Activated naive CD4-positive, alpha-beta T cell (primary cell): ENCODE measurements at regions not wholly inside any gene's neighbourhood (a gene's known extent, or its start where the extent isn't known, plus 50 kb on each side); places are given as distances from the start of the nearest gene placed in this dataset.

Experiments
- DNase-seq, 4 experiments: peaks; one replicate each; lab custom pipeline; 2025; lab: John Stamatoyannopoulos, UW

DNA sequence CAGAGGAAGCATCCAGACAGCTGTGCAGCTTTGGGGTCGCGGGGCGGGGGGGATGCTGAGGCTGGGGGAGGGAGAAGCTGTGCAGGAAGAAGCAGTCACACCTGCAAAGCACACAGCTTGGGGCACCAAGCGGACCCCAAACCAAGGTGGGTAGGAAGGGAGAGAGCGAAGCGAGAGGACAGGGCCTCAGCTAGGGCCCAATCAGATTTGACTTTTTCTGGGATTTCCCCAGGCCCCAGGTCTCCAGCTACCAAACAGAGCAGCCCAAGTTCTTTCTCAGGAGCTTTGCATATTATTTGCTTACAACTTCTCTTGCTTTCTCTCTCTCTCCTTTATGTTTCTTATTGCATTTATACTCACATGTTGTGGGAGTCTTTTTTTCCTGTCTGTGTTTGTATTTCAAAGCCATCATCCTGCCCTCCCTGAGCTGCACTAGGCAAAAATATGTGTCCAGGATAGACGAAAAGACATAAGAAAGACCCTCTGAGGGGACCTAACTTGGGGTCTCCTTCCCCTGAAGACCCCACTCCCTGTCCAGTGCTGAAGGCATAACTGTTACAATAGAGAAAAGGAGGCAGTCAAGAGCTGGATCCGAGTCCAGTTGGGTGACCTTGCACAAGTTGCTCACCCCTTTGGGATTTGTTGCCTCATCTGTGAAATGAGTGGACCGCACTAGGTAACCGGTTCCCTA is 50.6 kb upstream of the SMNDC1 start:
- DNase-seq: no peak

DNA sequence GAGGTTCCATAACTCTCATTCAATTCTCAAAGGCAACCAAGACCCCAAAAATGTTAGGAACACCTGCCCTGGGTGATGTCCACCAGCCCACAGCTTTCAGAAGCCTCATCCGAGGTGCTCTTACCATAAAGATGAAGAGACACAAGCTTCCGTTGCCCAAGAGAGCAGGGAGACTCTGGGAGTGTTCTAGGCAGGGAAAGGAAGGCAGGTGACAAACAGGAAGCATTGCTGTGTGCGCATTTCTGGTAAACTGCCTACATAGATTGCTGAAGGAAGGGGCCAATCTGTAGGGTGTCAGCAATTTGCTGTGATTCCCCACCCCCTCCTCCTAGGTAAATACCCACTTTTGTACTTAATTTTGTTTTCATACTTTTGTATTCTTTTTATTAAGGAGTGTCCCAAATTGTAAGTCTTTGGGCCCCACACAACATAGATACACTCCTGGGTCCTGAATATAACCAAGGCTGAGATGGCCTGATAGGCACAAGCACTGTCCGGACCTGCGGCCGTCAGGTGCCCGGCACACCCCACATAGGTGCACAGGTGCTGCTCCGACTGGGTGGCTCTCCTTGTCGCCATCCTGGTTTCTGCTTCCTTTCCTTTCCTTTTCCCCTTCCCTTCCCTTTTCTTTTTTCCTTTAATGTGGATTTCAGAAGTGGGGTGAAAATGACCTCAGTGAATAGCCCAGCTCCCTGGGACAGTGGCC is 51.4 kb upstream of the SMNDC1 start:
- DNase-seq: no peak

DNA sequence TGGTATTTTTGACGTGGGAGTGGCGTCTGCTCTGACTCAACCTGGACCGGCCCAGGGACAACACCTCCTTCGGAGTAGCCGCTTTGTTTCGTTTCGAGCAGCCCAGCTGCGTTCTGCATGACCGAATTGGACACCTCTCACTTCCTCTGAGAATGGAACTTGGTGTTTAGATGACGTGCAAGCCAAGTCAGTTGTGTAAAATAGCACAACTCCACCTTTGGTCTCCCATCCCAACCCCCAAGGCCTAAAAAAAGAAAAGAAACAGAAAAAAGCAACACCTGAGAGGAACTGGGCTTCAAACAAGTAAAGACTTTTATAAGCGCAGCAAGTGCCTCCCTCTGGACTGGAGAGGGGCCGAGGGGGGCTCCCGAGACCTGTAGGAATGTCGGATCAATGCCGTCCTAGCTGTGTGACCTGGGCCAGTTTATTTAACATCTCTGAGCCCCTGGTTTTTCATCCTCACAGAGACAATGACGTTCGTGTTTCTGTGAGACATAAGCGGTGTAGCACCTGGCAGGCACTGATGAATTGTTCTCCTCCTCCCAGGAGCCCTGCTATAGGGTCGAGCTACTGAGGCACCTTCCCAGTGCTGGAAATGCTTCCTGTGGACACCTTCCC is 52.0 kb upstream of the SMNDC1 start:
- peak in 2 of 4 experiments; percentile 7 to 9 for DNase-seq

DNA sequence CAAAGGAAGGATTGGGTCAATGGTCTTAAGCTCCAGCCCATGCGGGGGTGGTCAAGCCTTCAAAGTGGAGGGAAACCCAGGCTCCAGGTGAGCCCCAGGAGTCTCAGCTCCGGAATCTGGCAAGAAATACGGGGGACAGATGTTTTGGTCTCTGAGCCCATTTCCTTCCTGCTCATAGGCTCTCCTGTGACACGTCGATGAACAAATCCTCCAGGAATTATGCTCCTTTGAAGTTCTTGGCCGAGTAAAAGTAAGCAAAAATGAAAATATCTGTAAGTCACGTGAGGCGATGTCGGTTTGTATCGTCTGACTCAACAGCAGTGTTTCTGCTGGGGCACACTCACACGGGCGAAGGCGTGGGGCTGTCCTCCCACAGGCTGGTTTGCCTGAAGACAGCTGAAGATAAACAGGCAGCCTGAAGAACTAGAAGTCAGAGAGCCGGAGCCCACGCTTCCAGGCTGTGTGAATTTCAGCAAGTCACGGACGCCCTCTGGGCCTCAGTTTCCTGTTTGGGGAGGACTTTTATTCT is 52.6 kb upstream of the SMNDC1 start:
- DNase-seq: peak in 2 of 4 experiments; percentile 4 to 11

DNA sequence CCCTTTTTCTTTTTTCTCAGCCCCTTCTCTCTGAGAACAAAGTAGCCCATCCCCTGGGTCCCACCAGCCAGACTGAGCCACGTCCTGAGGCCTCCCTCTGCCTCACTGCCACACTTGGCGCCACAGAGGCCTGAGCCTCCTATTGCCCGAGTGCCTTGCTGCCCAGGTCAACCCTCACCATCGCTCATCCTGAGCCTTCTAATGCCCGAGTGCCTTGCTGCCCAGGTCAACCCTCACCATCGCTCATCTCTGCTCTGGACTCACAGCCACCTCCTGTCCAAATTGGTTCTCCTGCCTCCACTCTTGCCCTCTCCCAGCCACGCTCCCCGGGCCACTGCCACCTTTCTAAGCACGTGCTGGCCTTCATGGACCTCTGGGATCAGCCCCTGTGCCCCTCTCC is 53.2 kb upstream of the SMNDC1 start:
- no peak for DNase-seq

DNA sequence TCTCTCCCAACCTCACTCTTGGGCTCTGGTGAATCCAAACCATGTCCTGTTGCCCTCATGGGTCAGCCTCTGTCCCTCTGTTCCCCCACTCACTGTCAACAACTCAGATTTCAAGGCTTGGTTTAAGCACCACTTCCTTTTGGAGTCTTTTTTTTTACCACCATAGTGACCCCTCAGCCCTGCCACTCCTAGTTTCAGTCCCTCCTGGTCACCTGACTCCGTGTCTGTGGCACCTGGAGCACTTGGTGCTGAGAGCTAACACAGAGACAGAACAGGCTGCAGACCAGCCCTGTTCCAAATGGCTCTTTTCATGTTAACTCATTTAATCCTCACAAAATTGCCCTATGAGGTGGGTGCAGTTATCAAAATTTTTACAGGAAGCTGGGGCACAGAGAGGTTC is 53.6 kb upstream of the SMNDC1 start:
- no peak for DNase-seq

DNA sequence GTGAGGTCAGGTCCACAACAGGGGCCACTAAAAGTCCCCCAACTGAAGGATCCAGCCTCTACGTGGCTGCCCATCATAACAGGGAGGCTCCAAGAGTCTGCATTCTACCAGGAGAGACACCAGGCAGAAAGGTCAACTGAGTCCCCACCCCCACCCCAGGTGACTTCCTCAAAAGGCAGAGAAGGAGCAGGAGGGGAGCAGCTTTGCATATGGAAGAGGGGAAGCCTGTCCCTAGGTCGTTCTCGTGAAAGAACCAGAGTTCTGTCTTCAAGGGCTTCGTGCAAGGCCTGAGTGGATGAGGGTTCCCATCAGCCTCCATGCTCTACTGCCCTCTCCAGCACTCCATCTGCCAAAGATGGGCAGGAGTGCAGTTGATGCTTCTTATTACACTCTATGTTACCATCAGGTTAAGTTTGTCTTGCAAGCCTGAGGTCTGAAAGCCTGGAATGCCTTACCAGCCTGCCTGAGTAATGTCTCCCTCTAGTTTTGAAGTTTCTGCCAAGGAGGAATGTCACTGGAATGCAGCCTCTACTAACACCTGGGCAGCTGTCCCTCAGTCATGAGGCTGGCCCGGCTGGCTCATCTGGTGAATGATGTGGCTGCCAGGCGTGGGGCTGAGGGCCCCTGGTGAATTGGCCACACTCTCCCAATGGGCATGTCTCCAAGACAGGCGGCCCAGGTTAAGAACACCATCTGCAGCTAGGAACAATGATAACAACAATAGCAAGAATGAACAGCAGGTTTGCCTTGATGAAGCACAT is 54.3 kb upstream of the SMNDC1 start:
- DNase-seq: no peak

DNA sequence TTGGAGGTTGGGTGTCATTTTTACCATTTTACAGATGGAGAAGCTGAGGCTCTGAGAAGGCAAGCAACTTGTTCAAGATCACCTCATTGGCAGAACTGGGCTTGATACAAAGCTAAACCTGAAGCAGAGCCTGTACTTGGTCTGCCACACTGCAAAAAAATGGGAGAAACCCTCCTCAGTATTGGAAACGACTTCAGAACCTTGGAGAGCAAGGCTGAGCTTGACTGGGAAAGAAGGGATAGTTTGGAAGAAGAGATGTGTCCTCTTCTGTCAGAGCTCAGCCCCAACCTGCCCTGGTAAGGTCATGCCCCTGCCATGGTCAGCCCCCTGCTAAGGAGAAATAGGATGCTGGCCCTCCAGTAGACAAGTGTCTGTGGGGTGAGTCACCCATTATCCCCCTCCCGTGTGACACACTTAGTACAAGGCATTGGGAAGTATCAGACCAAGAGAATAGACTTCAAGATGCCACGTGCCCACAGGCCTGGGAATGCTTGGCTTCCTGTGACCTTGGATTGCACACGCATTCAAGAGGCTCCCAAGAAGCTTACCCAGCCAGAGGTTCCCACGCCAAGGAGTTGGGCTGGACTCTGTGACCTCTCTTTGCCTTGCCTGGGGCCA is 56.2 kb upstream of the SMNDC1 start:
- no peak for DNase-seq

DNA sequence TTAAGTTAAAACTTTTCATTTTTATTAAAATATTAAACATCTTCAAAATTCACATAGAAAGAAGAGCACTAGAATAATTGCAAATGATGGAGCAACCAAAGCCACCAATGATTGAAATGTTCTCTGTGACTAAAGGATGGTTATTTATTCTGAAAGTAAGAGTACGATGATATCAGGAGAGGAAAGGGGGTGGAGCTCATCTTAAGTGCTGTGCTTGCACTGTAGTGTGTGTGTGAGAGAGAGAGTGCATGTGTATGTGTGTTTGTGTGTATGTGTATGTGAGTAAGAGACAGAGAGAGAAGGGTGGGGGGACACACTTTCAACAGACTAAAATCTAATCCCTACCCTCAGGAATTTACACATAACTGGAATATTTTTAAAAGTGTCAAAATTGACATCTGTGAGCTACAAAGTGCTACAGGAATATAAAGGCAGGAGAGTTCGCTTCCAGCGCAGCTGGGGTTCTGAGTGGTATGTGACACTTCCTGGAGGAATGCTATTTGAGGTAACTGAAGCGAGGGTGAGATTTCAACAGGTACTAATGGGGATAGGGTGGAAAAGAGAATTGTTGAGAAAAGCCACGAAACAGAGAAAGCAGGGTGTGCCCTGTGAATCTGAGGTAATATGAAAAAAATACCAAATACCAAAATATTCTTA is 57.2 kb upstream of the SMNDC1 start:
- DNase-seq: no peak

DNA sequence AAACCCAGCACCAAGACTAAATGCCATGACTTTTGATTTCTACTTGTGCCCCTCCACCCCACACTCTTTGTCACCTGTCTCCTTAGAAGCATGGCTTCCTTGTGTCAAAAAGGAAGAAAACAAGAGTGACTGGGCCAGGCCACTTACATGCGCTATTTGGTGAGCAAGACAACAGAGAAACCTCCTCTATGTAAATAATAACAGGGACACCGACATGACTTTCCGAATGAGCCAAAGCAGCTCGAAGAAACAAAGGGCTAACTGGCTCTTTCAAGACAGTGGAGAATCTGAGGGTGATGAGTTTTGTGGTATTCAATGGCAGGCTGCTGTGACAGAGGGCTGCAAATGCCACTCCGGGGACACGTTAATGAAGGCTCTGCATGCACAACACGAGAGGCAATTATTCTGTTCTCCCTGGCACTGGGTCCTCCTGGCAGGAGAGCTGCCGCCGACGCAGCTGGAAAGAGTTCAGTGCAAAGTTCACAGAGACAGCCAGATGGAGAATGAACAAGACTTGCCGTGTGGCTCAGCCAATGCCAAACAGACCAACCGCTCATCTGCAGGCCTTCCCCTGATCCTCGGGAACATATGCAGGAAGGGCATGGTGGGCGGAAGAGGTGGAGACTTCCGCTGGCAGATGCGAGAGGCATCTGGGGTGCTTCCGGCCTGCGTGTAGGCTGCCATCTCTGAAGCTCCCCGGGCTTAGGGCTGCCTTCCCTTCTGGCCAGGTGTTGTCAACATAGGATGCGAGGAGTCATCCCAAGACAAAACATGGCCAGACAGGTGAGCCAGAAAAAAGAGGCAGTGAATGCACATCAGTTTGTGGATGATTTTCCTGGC is 59.1 kb upstream of the SMNDC1 start:
- no peak for DNase-seq

DNA sequence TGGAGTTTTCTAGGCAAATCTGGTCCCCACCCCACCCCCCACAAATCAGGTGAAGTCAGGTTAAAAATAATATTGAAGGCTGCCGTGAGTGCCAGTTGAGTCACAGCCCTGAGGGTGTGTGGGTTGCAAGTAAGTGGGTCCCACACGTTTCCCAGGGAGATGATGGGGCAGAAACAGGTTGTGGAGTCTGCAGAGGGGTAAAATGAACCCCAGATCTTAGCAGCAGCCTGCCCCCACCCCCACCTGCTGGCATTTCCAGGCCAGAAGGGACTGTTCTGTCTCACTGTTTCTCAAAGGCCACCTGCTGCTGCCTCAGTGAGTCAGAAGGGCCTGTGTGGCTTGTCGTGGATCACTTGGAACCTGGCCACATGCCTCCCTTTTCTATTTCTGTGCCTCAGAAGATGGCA is 59.8 kb upstream of the SMNDC1 start:
- DNase-seq: no peak

DNA sequence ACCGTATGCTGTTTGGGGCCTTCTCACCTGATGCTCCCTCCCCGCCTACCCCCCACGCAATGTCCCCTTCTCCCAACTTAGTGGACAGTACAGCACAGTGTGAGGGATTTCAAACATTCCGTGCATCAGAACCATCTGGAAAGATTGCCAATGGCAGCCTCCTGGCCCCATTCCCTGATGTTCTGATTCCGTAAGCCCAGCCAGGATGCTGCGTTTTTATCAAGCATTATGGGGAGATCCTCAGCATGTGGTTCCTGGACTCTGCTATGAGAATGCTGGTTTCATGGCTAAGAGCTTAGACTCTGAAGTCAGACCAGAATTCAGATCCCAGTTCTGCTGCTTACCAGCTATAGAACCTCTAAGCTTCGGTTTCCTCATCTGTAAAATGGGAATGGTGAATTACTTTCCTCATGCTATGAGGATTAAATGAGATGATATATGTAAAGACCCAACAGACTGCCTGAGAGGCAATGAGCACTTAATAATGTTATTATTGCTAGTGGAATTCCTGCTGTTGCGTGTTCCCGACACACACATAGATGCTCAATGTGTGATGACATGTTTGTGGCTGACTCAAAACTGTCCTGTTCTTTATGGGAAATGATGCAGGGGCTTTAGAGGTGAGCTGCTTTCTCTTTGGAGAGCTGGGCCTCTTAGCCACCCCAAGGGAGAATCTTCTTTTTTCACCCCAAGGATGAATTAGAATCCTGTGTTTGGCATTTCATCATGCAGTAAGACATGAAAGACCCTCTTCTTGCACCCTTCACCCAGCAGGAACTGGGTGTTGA is 60.8 kb upstream of the SMNDC1 start:
- no peak for DNase-seq

DNA sequence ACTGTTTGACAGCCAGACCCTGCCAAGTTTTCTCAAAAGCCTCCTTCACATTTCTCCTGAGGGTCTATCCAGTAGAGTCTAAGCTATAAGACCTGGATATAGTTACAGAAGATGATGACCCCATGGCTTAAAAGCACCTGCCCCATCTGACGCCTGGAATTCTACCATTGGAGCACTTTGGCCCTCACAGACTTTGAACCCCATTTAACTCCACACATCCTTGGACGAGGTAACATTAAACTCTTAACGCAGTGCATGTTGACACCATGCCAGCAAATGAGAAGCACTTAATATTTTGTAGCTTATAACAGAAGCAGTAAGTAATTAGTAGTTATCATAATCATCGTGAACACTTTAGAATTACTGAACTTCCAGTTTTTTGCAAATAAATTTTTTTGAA is 61.9 kb upstream of the SMNDC1 start:
- no peak for DNase-seq

DNA sequence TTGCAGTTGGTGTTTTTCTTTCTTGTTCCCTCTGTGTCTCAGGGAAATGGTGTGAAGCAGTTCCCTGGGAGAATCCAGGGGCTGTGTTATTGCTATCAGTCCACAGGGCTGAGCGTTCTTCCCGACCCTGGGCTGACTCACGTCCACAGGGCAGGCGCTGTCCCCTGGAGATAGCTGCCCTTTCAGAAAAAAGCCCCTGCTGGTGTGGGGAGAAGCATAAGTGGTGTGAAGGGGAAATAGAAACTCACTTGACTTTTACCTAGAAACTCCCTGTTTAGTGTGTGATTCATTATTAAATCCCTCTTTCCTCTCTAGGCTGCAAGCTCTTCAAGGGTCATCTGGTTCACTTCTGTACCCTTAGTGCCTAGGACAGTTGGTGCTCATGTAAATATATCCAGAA is 63.3 kb upstream of the SMNDC1 start:
- DNase-seq: no peak

DNA sequence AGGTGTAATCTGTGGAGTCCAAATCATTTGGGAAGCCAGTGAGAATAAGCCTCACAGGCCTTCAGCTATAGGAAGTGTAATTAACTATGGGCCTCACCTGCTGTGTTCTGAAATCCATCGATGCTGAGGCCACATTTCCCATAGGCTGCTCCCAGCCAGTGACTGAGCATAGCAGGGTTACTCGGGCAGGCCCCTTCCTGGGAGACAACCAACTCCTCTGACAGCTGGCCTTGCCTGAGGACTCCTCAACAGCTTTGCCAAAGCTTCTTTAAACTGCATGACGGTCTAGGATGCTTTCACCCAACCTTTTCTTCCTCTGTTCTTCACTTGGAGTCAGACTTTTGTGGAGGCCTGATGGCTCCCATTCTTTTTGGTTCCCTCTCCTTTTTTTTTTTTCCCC is 63.8 kb upstream of the SMNDC1 start:
- no peak for DNase-seq

DNA sequence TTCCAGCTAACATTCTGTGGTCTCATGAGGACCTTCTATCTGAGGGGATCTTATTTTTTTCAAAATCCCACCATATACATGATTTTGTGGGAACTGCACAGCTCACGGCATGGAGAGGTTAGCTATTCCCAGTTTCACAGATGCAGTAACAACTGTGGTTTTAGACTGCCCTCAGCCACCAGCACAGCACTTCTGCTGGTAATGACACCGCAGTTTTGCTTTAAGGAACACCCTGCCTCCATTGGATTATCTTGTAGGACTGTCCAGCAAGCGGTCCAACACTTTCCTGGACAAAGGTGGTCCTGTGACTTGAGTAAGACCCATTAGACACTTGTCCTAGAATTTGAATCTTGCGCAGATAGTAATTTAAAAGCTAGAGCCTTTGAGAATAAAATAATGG is 65.3 kb upstream of the SMNDC1 start:
- no peak for DNase-seq

DNA sequence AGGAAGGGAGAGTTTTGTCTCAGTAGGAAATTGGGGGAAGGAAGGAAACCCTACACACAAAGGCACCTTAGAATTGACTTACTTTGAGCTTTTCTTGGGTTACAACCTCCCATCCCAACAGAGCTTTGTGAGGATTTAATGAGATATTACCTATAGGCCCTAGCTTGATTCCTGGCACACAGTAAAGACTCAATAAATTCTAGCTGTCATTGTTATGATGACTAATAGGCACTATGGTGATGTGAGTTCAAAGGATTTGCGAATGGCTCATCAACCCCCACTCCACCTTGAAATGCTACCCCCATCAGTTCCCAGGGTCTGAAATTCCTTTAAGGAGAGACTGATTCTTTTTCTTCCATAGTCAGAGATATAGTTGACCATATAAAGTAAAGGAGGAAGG is 67.9 kb upstream of the SMNDC1 start:
- no peak for DNase-seq

DNA sequence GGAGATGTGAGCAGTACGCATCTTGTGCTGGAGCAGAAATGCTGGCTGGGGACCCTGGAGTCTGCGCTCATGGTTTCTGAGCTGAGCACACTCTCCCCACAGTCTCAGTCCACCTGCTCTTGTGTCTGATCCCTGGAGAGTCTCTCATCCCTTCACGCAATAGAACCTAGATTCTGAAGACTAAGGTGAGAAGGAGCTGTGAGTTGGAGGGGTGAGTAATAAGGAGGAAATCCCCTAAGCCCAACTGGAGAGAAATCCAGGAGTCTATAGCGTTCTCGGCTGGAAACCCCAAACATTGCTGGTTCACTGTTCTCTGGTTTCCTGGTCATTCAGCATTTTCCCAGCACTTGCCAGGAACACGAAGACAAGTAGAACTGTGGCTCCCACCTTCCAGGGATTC is 68.3 kb upstream of the SMNDC1 start:
- no peak for DNase-seq

DNA sequence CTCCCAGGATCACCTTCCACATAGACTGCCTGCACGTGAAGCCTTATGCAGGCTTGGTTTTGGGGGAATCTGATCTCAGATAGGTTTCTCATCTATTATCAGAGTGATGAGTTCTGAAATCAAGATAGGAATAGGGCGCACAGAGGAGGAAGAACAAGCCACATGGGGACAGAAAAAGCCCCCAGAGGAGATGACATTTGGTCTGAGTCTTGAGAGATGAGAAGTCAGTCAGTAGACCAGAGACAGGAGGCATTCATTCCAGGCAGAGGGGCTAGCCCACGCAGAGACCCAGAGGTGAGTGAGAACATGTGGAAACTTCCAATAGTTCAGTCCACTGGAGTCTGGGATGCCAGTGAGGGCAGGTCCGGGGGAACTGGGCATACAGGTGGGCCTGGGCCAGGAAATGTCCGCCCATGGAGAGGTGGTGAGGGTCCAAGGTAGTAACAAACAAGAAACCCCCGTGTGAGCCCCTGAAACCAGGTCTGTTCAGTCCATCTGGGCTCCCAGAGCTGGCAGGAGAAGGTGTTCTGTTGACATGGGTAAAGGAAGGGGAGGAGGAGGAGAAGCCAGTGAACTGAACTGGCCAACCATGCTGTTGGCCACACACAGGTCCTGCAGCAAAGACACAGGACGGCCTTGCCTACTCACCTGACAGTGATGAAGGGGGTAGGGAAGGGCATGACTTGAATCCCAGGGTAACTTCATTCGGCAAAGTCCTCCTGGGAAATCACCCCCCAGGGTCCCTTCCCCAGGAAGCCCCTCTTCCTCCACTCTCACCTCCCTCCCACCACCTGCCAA is 69.3 kb upstream of the SMNDC1 start:
- DNase-seq: no peak
